ENCODE measurements at regions not wholly inside any gene's neighbourhood (a gene's known extent, or its start where the extent isn't known, plus 50 kb on each side); places are given as distances from the start of the nearest gene placed in this dataset.

DNA sequence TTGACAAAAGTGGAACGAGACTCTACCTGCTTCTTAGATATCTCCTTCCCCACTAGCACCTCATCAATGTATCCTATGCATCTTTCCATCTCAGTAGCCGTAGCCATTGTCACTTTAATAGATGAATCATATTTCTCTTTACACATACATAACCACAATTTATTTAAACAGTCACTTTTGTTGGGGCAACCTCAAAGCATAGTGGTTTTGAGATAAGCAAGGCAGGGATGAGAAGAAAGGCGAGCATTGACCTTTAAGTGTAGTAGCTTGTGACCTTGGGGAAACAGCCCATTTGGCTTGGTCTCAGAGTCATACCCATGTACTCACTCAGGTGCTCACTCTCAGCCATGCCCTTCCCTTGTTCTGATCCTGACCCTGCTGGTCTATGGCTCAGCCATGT, 260.1 kb downstream of the C1orf94 start:
- no peak overlapping the region for H3K4me3 Mint-ChIP-seq
- H3K36me3 Mint-ChIP-seq, result no peaks in the 10 kb centered on the region
- H3K4me1 Mint-ChIP-seq (ENCODE audit: low read depth), result no peaks in the 10 kb centered on the region
- CTCF ChIA-PET, result no interaction called here
- peaks cover 16% of the 10 kb centered on the region for H3K27me3 Mint-ChIP-seq
- H3K9me3 Mint-ChIP-seq, result no peaks in the 10 kb centered on the region
- no peak overlapping the region for H3K27ac Mint-ChIP-seq
- intact Hi-C loops (cut with micrococcal nuclease), result no loop called here
- DNase-seq, result no peak
- POLR2A ChIA-PET, result no interaction called here

DNA sequence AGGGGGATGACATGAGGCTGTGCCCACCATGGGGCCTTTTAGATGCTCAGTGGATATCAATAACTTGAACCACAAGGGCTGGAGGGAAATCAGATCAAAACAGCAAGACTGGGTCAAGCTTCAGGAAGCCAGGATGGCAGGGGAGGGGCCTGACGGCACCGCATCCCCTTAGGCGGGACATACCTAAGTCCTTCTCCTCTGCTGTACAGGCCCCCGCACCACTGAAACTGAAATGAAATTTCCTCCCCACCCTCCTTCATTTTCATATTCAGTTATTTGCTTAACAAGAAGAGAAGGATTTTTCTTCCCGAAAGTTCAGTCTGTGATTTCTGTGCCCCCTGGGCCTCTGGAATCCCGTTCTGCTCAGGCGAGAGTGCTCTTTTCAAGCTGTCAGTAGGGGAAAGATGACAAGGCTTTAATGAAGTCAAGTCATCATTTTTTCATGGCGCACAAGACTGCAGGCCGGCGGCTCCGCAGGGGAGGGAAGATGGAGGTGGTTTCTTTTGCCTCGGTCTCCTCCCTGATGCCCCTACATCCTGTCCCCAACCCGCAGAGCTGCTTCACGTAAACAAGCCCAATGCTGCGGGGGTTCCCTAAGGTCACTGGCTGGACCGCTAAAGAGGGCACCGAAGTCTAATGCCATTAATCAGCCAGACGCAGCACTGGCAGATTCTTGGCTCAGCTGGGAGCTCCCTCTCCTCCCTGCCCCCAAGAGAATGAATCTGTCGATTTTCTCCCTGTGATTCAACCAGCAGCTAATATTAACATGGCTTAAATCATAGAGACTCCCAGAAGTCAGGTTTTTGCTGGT, 264.8 kb downstream of the C1orf94 start:
- no peak overlapping the region for H3K27ac Mint-ChIP-seq
- H3K27me3 Mint-ChIP-seq, result peaks cover 21% of the 10 kb centered on the region
- ChIA-PET CTCF (no interaction called here), POLR2A (no interaction called here)
- no peak for DNase-seq
- intact Hi-C loops (cut with micrococcal nuclease), result no loop called here
- no peak overlapping the region for H3K4me3 Mint-ChIP-seq
- H3K36me3 Mint-ChIP-seq, result no peaks in the 10 kb centered on the region
- no peaks in the 10 kb centered on the region for H3K4me1 Mint-ChIP-seq (ENCODE audit: low read depth)
- no peaks in the 10 kb centered on the region for H3K9me3 Mint-ChIP-seq

DNA sequence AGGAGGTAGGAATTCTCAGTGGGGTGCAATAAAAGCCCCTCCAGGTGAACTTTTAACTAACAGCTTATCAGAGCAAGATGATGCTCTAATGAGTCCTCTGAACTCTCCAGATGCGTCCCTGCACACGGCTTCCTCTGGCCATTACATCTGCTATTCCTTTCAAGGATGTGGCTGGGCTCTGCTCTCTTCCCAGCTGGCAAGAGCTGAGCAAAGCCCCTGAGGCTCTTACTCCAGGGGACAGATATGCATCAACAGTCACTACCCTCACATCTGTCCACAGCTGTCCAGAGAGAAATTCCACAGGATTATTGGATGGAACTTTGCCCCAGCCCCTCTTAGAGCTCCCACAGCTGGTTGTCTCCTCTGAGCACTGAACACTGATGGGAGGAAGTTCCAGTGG, 267.8 kb downstream of the C1orf94 start:
- no peak for DNase-seq
- Mint-ChIP-seq H3K36me3 (no peaks in the 10 kb centered on the region), H3K4me3 (no peak overlapping the region), H3K27ac (no peak overlapping the region), H3K4me1 (ENCODE audit: low read depth) (no peaks in the 10 kb centered on the region), H3K27me3 (peaks cover 10% of the 10 kb centered on the region), H3K9me3 (no peaks in the 10 kb centered on the region)
- intact Hi-C loops (cut with micrococcal nuclease), result no loop called here
- ChIA-PET CTCF (no interaction called here), POLR2A (no interaction called here)

DNA sequence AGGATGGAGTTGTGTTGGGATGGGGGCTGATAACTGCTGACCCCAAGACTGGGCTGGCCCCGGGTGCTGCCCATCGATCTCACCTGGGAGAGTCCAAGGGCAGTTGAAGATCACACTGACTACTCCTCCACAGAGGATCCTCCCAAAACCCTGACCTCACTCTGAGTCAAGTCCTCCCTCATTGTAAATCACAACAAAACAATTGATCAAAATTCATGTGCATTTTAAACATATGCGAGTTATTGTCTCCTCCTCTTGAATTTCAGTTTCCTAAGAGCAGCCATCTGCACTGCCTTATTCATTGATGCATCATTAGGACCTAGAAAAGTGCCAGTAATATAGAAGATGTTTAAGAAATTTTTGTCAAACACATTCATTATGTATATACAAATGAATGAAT, 273.6 kb downstream of the C1orf94 start:
- Mint-ChIP-seq H3K27ac (no peak overlapping the region), H3K9me3 (no peaks in the 10 kb centered on the region), H3K27me3 (peaks cover 8% of the 10 kb centered on the region), H3K4me3 (no peak overlapping the region), H3K4me1 (ENCODE audit: low read depth) (no peaks in the 10 kb centered on the region), H3K36me3 (no peaks in the 10 kb centered on the region)
- intact Hi-C loops (cut with micrococcal nuclease), result no loop called here
- ChIA-PET POLR2A (no interaction called here), CTCF (interaction anchor here (0.8 to 2.5 kb wide), 2 partner anchors 10 to 13 kb away, joined by 3 to 12 read pairs; no protein-coding TSS in a partner anchor)
- DNase-seq, result no peak

DNA sequence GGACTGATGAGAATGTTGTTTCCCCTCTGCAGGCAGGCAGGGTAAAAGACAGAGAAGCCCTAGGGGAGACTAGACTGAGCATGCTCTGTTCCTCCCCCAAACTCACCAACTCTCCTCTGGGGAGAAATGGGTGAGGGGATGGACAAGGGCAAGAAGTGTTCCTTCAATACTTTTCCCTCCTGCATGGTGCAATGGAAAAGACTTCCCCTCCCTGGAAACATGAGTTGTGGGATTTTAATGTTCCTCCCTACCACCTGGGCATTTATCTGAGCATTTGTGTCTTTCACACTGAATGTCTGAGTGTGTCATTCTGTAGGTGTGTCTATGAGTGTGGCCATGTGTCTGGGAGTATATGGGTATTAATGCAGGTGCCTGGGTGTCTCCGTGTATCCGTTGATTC, 275.7 kb downstream of the C1orf94 start:
- ChIA-PET POLR2A (no interaction called here), CTCF (no interaction called here)
- H3K4me1 Mint-ChIP-seq (ENCODE audit: low read depth), result no peaks in the 10 kb centered on the region
- intact Hi-C loops (cut with micrococcal nuclease), result no loop called here
- no peak overlapping the region for H3K27ac Mint-ChIP-seq
- H3K27me3 Mint-ChIP-seq, result peaks cover 1% of the 10 kb centered on the region
- no peak for DNase-seq
- no peaks in the 10 kb centered on the region for H3K36me3 Mint-ChIP-seq
- H3K9me3 Mint-ChIP-seq, result no peaks in the 10 kb centered on the region
- no peak overlapping the region for H3K4me3 Mint-ChIP-seq

DNA sequence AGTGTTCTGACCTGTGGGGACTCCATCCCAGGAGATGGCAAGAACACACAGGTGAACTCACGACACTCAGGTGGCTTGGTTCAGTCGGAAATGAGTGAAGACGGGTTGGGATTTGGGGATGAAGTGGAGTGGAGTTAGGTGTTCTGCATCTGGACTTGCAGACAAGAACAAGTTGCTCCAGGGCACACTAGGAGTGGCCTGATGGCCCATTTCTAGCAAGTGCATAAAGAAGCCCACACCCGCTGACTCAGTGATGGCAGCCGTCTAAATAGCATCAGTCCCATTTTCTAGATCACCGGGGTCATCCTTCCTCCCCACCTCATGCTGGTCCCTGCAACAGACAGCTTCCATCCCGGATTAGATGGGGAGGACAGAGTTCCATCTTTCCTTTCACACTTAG, 278.4 kb downstream of the C1orf94 start:
- no peak for DNase-seq
- no peaks in the 10 kb centered on the region for H3K9me3 Mint-ChIP-seq
- H3K27ac Mint-ChIP-seq, result no peak overlapping the region
- no peaks in the 10 kb centered on the region for H3K4me1 Mint-ChIP-seq (ENCODE audit: low read depth)
- ChIA-PET POLR2A (no interaction called here), CTCF (no interaction called here)
- H3K36me3 Mint-ChIP-seq, result no peaks in the 10 kb centered on the region
- peaks cover 8% of the 10 kb centered on the region for H3K27me3 Mint-ChIP-seq
- intact Hi-C loops (cut with micrococcal nuclease), result no loop called here
- H3K4me3 Mint-ChIP-seq, result no peak overlapping the region

DNA sequence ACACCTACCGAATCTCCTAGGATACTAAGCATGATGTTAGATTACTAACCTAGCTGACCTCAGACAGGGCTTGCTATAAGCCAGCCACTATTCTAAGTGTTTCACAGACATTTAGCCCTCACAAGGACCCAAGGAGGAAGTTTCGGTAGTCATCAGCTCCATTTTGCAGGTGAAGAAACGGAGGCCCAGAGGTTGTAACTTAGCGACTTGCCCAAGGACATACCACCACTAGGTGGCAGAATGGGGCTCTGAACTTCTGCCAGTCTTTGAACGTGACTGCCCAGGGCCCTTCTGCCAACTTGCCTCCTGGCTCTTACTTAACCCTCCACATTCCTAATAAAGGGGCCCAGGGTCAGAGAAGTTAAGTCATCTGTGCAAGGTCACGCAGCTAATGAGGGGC, 283.5 kb downstream of the C1orf94 start:
- no peak overlapping the region for H3K27ac Mint-ChIP-seq
- ChIA-PET POLR2A (no interaction called here), CTCF (interaction anchor here (0.8 to 3.7 kb wide), 15 partner anchors 11 to 282 kb away, joined by 3 to 37 read pairs (median 3); no protein-coding TSS in a partner anchor)
- no peaks in the 10 kb centered on the region for H3K4me1 Mint-ChIP-seq (ENCODE audit: low read depth)
- DNase-seq, result peak; percentile 55
- H3K27me3 Mint-ChIP-seq, result peaks cover 9% of the 10 kb centered on the region
- no peaks in the 10 kb centered on the region for H3K36me3 Mint-ChIP-seq
- H3K4me3 Mint-ChIP-seq, result no peak overlapping the region
- intact Hi-C loops (cut with micrococcal nuclease), result loop anchor here (1.0 to 5.0 kb wide), 2 partner anchors 138 to 282 kb away; no protein-coding TSS in a partner anchor
- H3K9me3 Mint-ChIP-seq, result no peaks in the 10 kb centered on the region

DNA sequence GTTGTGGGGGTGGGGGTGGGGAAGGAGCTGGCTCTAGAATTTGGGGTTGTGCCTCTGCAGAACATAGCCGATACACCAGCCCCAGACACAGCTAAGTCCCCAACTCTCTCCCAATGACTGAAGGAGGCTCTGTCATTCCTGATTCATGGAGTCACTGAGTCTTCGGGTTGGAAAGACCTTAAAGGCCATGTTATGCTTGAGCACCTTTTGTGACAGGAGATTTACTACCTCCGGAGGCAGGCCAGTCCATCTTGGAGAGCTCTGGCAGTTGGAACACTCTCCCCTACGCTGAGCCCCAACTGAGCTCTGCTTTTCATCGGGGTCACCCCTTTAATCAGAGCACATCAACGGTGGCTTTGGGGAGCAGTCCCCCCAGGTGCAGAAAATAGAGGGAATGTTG, 284.4 kb upstream of the GJB5 start:
- no peaks in the 10 kb centered on the region for H3K4me1 Mint-ChIP-seq (ENCODE audit: low read depth)
- CTCF ChIA-PET, result interaction anchor here (1.2 to 2.2 kb wide), 2 partner anchors 10 to 18 kb away, joined by 3 to 8 read pairs; no protein-coding TSS in a partner anchor
- no peak overlapping the region for H3K27ac Mint-ChIP-seq
- DNase-seq, result no peak
- intact Hi-C loops (cut with micrococcal nuclease), result no loop called here
- POLR2A ChIA-PET, result no interaction called here
- peaks cover 11% of the 10 kb centered on the region for H3K27me3 Mint-ChIP-seq
- H3K36me3 Mint-ChIP-seq, result no peaks in the 10 kb centered on the region
- H3K4me3 Mint-ChIP-seq, result no peak overlapping the region
- no peaks in the 10 kb centered on the region for H3K9me3 Mint-ChIP-seq

DNA sequence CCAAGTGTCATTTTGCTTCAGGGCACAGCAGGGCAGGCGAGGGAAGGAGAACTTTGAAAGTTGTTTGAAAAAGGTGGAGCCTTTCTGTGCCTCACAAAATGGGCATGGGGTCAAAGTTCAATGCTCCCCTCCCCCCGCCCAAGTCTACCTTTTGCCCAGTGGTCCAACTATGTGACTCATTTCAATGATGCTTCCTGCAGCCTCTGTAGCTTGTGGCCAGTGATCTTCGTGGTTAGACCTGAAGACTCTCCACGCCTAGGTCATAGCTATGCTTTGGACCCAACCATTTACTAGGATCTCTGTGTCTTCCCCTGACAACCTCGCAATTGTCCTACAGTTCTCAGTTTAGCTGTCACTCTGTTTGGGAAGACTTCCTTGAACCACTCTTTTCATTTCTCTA, 280.3 kb upstream of the GJB5 start:
- no peak overlapping the region for H3K4me3 Mint-ChIP-seq
- no peak overlapping the region for H3K27ac Mint-ChIP-seq
- ChIA-PET CTCF (interaction anchor here (0.6 kb wide), 1 partner anchor 17 kb away, joined by 3 read pairs; no protein-coding TSS in a partner anchor), POLR2A (no interaction called here)
- intact Hi-C loops (cut with micrococcal nuclease), result no loop called here
- no peak for DNase-seq
- H3K9me3 Mint-ChIP-seq, result no peaks in the 10 kb centered on the region
- H3K4me1 Mint-ChIP-seq (ENCODE audit: low read depth), result no peaks in the 10 kb centered on the region
- H3K36me3 Mint-ChIP-seq, result no peaks in the 10 kb centered on the region
- peaks cover 11% of the 10 kb centered on the region for H3K27me3 Mint-ChIP-seq

DNA sequence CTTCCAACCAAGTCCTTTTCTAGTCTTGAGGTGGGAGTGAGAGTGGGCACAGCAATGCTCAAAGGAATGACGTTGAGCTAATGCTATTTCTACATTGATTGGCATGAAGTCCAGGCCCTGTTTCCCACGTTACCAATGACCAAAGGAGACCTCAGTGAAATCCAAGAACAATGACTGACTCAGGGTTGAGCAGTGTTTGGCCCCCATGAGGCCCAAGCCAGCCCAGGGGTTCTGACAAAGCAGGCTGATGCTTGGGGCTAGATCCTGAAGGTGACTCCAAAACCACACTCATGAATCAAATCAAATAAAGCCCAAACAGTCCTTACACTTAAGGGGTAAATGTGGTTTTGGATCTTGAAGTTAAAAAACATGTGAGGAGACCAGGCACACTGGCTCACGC, 278.5 kb upstream of the GJB5 start:
- intact Hi-C loops (cut with micrococcal nuclease), result no loop called here
- H3K27ac Mint-ChIP-seq, result no peak overlapping the region
- no peaks in the 10 kb centered on the region for H3K9me3 Mint-ChIP-seq
- ChIA-PET POLR2A (no interaction called here), CTCF (no interaction called here)
- no peak for DNase-seq
- H3K4me1 Mint-ChIP-seq (ENCODE audit: low read depth), result no peaks in the 10 kb centered on the region
- no peaks in the 10 kb centered on the region for H3K36me3 Mint-ChIP-seq
- H3K4me3 Mint-ChIP-seq, result no peak overlapping the region
- peaks cover 16% of the 10 kb centered on the region for H3K27me3 Mint-ChIP-seq

DNA sequence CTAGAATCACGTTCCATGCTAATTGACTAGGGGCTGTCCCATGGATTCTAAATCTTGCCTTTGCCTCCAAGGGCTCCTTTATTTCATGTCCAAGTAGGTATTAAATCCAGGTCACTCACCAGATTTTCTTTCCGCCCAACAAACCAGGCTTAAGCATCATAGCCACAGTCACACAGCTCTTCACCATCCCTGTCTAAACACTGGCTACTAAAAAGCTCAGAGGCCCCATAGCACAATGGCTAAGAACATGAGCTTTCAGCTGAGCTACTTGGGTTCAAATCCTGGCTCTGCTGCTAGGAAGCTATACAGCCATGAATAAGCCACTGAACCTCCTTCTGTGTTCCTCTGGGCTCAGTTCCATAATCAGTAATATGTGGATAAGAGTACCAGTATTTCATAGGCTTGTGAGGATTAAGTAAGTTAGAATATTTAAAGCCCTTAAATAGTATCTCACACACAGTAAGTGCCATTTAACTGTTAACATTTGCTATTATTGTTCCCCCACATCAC, 277.2 kb upstream of the GJB5 start:
- ChIA-PET POLR2A (no interaction called here), CTCF (interaction anchor here (0.9 kb wide), 1 partner anchor 18 kb away, joined by 3 read pairs; no protein-coding TSS in a partner anchor)
- Mint-ChIP-seq H3K27me3 (peaks cover 13% of the 10 kb centered on the region), H3K9me3 (no peaks in the 10 kb centered on the region), H3K36me3 (no peaks in the 10 kb centered on the region), H3K4me1 (ENCODE audit: low read depth) (no peaks in the 10 kb centered on the region), H3K4me3 (no peak overlapping the region), H3K27ac (no peak overlapping the region)
- DNase-seq, result no peak
- intact Hi-C loops (cut with micrococcal nuclease), result no loop called here

DNA sequence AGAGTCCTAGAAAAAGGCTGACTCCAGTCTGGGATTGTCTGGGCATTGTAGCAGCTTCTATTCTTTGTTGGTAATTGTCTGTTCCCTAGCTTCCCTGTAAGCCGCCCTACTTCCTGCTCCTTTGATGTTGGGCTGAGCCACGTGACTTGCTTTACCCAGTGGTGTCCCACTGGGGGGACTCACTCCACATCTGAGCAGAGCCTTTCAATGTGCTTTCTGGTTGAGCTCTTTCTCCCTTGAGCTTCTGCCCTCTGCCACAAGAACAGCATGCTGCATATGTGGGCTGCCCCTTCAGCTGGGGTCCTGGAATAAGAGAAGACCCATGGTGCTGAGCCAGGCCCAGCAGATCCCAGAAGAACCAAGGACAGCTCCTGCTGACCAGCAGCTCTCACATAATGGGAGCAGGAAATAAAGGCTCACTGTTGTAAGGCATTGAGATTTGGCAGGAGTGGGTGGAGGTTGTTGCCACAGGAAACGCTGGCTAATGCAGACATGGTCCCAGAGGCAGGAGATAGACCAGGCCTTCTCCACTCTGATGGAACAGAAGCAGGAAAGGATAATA, 276.3 kb upstream of the GJB5 start:
- ChIA-PET POLR2A (no interaction called here), CTCF (interaction anchor here (0.6 to 0.9 kb wide), 2 partner anchors 19 kb away, joined by 3 read pairs; no protein-coding TSS in a partner anchor)
- Mint-ChIP-seq H3K27me3 (peaks cover 9% of the 10 kb centered on the region), H3K4me3 (no peak overlapping the region), H3K36me3 (no peaks in the 10 kb centered on the region), H3K9me3 (no peaks in the 10 kb centered on the region), H3K27ac (no peak overlapping the region), H3K4me1 (ENCODE audit: low read depth) (no peaks in the 10 kb centered on the region)
- intact Hi-C loops (cut with micrococcal nuclease), result no loop called here
- no peak for DNase-seq

DNA sequence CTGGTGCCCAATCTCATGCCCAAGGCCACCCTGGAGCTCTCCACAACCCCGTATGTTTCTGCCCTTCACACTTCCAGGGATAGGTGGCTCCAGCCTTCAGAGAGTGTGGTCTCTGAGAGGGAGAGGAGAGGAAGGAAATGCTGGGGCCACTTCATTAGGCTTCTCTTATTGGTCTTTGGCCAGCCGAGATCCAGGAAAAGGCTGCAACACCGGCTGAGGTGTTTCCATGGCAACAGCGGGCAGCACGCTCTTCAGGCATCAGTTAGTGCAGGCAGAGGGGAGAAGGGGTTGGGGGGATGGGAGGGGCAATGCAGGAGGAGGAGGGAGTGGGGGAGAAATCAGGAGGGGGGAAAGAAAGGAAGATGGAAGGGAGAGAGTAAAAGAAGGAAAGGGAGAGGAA, 275.1 kb upstream of the GJB5 start:
- H3K4me1 Mint-ChIP-seq (ENCODE audit: low read depth), result no peaks in the 10 kb centered on the region
- POLR2A ChIA-PET, result no interaction called here
- H3K9me3 Mint-ChIP-seq, result no peaks in the 10 kb centered on the region
- no peak overlapping the region for H3K4me3 Mint-ChIP-seq
- intact Hi-C loops (cut with micrococcal nuclease), result no loop called here
- H3K27ac Mint-ChIP-seq, result no peak overlapping the region
- peaks cover 9% of the 10 kb centered on the region for H3K27me3 Mint-ChIP-seq
- DNase-seq, result no peak
- CTCF ChIA-PET, result no interaction called here
- no peaks in the 10 kb centered on the region for H3K36me3 Mint-ChIP-seq
